ENCODE measurements at regions not wholly inside any gene's neighbourhood (a gene's known extent, or its start where the extent isn't known, plus 50 kb on each side); places are given as distances from the start of the nearest gene placed in this dataset.
"Not testable (repeated sequence)": the region's sequence is repeated elsewhere in the genome, so short reads cannot be mapped to it uniquely, and the experiment has no call there.

DNA sequence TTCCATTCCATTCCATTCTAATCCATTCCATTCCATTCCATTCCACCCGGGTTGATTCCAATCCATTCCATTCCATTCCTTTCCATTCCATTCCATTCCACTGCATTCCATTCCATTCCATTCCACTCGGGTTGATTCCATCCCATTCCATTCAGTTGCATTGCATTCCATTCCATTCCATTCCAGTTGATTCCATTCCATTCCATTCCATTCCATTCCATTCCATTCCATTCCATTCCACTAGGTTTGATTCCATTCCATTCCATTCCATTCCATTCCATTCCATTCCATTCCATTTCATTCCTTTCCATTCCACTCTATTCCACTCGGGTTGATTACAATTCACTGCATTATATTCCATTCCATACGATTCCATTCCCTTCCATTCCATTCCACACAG, 1136.9 kb downstream of the RPIA start:
- CTCF ChIA-PET; H3K4me3 Mint-ChIP-seq; H3K27me3 Mint-ChIP-seq; intact Hi-C loops (cut with micrococcal nuclease); H3K4me1 Mint-ChIP-seq; H3K27ac Mint-ChIP-seq; ATAC-seq (ENCODE audit: low read depth); POLR2A ChIA-PET; H3K36me3 Mint-ChIP-seq (ENCODE audit: low read depth); DNase-seq: not testable (repeated sequence)
- H3K9me3 Mint-ChIP-seq: peaks cover 49% of the 10 kb centered on the region

DNA sequence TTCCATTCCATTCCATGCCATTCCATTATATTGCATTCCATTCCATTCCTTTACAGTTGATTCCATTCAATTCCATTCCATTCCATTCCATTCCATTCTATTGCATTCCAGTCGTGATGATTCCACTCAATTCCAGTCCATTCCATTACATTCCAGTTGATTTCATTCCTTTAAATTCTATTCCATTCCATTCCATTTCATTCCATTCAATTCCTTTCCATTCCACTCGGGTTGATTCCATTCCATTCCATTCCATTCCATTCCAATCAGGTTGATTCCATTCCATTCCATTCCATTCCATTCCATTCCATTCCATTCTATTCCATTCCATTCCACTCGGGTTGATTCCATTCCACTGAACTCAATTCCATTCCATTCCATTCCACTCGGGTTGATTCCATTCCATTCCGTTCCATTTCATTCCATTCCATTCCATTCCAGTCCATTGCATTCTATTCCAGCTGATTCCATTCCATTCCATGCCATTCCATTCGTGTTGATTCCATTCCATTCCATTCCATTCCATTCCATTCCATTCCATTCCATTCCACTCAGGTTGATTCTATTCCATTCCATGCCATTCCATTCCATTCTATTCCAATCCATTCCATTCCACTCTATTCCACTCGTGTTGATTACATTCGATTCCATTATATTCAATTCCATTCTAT, 1137.6 kb downstream of the RPIA start:
- DNase-seq; H3K27me3 Mint-ChIP-seq; intact Hi-C loops (cut with micrococcal nuclease); ATAC-seq (ENCODE audit: low read depth); POLR2A ChIA-PET; H3K36me3 Mint-ChIP-seq (ENCODE audit: low read depth); H3K4me3 Mint-ChIP-seq; H3K4me1 Mint-ChIP-seq; H3K27ac Mint-ChIP-seq; CTCF ChIA-PET: not testable (repeated sequence)
- peaks cover 42% of the 10 kb centered on the region for H3K9me3 Mint-ChIP-seq

DNA sequence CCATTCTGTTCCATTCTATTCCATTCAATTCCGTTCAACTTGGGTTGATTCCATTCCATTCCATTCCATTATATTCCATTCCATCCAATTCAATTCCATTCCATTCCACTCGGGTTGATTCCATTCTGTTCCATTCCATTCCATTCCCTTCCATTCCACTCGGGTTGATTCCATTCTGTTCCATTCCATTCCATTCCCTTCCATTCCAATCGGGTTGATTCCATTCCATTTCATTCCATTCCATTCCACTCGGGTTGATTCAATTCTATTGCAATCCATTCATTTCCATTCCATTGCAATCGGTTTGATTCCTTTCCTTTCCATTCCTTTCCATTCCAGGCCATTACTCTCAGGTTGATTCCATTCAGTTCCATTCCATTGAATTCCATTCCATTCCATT, 1138.4 kb downstream of the RPIA start:
- Mint-ChIP-seq H3K4me1 (no peaks in the 10 kb centered on the region), H3K4me3 (no peak overlapping the region), H3K9me3 (peaks cover 38% of the 10 kb centered on the region), H3K27me3 (no peaks in the 10 kb centered on the region), H3K27ac (no peak overlapping the region), H3K36me3 (ENCODE audit: low read depth) (no peaks in the 10 kb centered on the region)
- ATAC-seq (ENCODE audit: low read depth) (no peak), DNase-seq (no peak)
- TF ChIP-seq, protein P1, sequence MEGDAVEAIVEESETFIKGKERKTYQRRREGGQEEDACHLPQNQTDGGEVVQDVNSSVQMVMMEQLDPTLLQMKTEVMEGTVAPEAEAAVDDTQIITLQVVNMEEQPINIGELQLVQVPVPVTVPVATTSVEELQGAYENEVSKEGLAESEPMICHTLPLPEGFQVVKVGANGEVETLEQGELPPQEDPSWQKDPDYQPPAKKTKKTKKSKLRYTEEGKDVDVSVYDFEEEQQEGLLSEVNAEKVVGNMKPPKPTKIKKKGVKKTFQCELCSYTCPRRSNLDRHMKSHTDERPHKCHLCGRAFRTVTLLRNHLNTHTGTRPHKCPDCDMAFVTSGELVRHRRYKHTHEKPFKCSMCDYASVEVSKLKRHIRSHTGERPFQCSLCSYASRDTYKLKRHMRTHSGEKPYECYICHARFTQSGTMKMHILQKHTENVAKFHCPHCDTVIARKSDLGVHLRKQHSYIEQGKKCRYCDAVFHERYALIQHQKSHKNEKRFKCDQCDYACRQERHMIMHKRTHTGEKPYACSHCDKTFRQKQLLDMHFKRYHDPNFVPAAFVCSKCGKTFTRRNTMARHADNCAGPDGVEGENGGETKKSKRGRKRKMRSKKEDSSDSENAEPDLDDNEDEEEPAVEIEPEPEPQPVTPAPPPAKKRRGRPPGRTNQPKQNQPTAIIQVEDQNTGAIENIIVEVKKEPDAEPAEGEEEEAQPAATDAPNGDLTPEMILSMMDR (IDR thresholded peaks at IDR 0.05): no peak
- intact Hi-C loops (cut with micrococcal nuclease): no loop called here
- CTCF ChIA-PET: no interaction called here
- POLR2A ChIA-PET: no interaction called here

DNA sequence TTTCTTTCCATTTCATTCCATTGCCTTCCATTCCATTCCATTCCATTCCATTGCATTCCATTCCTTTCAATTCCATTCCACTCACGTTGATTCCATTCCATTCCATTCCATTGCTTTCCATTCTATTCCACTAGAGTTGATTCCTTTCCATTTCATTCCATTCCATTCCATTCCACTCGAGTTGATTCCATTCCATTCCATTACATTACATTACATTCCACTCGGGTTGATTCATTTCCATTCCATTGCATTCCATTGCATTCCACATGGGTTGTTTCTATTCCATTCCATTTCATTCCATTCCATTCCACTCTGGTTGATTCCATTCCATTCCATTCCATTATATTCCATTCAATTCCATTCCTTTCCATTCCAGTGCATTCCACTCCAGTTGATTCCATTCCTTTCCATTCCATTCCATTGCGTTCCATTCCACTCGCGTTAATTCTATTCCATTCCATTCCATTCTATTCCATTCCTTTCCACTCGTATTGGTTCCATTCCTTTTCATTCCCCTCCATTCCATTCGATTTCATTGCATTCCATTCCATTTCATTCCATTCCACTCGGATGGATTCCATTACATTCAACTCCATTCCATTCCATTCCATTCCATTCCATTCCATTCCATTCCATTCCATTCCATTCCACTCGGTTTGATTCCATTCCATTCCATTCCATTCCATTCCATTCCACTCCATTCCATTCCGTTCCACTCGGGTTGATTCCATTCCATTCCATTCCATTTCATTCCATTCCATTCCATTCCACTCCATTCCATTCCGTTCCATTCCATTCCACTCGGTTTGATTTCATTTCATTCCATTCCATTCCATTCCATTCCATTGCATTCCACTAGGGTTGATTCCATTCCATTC, 1139.1 kb downstream of the RPIA start:
- CTCF ChIA-PET; H3K36me3 Mint-ChIP-seq (ENCODE audit: low read depth); DNase-seq; intact Hi-C loops (cut with micrococcal nuclease); H3K27me3 Mint-ChIP-seq; ATAC-seq (ENCODE audit: low read depth); H3K4me1 Mint-ChIP-seq; POLR2A ChIA-PET; H3K4me3 Mint-ChIP-seq; H3K27ac Mint-ChIP-seq: not testable (repeated sequence)
- H3K9me3 Mint-ChIP-seq: peaks cover 31% of the 10 kb centered on the region

DNA sequence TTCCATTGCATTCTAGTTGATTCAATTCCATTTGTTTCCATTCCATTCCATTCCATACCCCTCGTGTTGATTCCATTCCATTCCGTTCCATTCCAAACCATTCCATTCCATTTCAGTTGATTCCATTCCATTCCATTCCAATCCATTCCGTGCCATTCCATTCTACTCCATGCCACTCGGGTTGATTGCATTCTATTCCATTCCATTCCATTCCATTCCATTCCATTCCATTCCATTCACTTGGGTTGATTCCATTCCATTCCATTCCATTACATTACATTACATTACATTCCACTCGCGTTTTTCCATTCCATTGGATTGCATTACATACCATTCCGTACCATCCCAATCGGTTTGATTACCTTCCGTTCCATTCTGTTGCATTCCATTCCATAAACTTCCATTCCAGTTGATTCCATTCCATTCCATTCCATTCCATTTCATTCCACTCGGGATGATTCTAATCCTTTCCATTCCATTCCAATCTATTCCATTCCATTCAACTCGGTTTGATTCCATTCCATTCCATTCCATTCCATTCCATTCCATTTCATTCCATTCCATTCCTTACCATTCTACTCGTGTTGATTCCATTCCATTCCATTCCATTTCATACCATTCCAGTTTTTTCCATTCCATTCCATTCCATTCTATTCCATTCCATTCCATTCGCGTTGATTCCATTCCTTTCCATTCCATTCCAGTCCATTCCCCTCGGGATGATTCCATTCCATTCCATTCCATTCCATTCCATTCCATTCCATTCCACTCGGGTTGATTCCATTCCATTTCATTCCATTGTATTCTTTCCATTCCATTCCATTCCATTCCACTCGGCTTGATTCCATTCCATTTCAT, 1140.4 kb downstream of the RPIA start:
- ATAC-seq (ENCODE audit: low read depth) (no peak), DNase-seq (no peak)
- Mint-ChIP-seq H3K36me3 (ENCODE audit: low read depth) (no peaks in the 10 kb centered on the region), H3K27ac (no peak overlapping the region), H3K9me3 (peaks cover 31% of the 10 kb centered on the region), H3K27me3 (no peaks in the 10 kb centered on the region), H3K4me3 (no peak overlapping the region), H3K4me1 (no peaks in the 10 kb centered on the region)
- TF ChIP-seq, protein P1 (IDR thresholded peaks at IDR 0.05): no peak
- CTCF ChIA-PET: no interaction called here
- intact Hi-C loops (cut with micrococcal nuclease): no loop called here
- POLR2A ChIA-PET: no interaction called here

DNA sequence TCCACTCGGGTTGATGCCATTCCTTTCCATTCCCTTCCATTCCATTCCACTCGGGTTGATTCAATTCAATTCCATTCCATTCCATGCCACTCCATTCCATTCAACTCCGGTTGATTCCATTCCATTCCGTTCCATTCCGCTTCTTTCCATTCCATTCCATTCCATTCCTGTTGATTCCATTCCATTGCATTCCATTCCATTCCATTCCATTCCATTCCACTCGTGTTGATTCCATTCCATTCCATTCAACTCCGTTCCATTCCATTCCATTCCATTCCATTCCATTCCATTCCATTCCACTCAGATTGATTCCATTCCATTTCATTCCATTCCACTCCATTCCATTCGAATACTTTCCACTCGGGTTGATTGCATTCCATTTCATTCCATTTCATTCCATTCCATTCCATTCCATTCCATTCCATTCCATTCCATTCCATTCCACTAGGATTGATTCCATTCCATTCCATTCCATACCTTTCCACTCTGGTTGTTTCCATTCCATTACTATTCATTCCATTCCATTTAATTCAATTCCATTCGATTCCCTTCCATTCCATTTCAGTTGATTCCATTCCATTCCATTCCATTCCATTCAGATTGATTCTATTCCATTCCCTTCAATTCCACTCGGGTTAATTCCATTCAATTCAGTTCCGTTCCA, 1141.8 kb downstream of the RPIA start:
- H3K27ac Mint-ChIP-seq: no peak overlapping the region
- intact Hi-C loops (cut with micrococcal nuclease): no loop called here
- ChIA-PET CTCF (no interaction called here), POLR2A (no interaction called here)
- ATAC-seq (ENCODE audit: low read depth) (no peak), DNase-seq (no peak)
- H3K27me3 Mint-ChIP-seq: no peaks in the 10 kb centered on the region
- no peaks in the 10 kb centered on the region for H3K4me1 Mint-ChIP-seq
- no peak overlapping the region for H3K4me3 Mint-ChIP-seq
- TF ChIP-seq, protein P1 (IDR thresholded peaks at IDR 0.05): no peak
- peaks cover 38% of the 10 kb centered on the region for H3K9me3 Mint-ChIP-seq
- no peaks in the 10 kb centered on the region for H3K36me3 Mint-ChIP-seq (ENCODE audit: low read depth)

Data from activated B cell treated with CpG ODN at 0.5 μM for 24 hours (primary cell).